Right ventricle myocardium inferior (tissue), 1 donor: ENCODE measurements at regions not wholly inside any gene's neighbourhood (a gene's known extent, or its start where the extent isn't known, plus 50 kb on each side); places are given as distances from the start of the nearest gene placed in this dataset.
"Not testable (repeated sequence)": the region's sequence is repeated elsewhere in the genome, so short reads cannot be mapped to it uniquely, and the experiment has no call there.

Source experiments
- ATAC-seq: fragments of 200-7000 bp; cut with Tn5 transposase; one replicate; pipeline ENCODE4 v1.9.1; 2020; ENCODE audit warnings: mild to moderate bottlenecking, moderate library complexity
- DNase-seq: peaks from one replicate; pipeline ENCODE4 v3.0.0; 2021; ENCODE audit errors: missing footprints
- intact Hi-C: fragments of 100-400 bp; cut with DNase I; formaldehyde crosslinking; loops from one replicate; pipeline ENCODE4 v1.11.0; 2022
- donor health status: DM: no; HTN: yes; CAD: no; lungs with severe emphysema.

- intact Hi-C loops, result no loop called here
- ATAC-seq (no peak), DNase-seq (no peak)
Observed at GRCh38 chr5:39774605-39775004, 349.8 kb upstream of the DAB2 start.

DNA sequence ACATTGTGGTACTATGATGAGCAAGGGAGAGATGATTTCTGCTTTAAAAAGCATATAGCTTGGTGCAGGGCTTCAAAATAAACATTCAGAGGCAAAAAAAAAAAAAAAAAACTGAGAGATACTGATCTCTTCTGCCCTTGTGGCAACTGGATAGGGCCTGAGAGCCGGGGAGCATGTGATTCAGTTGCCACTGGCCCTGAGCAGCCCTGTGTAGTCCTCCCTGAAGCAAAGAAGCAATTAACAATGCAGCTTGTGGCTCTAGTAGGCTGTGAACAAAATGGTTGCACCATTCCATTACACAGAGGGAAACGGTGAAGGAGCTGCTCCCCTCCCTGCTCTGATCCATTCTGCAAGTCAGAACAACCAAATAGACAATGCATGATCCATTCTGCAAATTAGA lies 347.5 kb upstream of the DAB2 start:
- intact Hi-C loops, result no loop called here
- ATAC-seq (no peak), DNase-seq (no peak)

DNA sequence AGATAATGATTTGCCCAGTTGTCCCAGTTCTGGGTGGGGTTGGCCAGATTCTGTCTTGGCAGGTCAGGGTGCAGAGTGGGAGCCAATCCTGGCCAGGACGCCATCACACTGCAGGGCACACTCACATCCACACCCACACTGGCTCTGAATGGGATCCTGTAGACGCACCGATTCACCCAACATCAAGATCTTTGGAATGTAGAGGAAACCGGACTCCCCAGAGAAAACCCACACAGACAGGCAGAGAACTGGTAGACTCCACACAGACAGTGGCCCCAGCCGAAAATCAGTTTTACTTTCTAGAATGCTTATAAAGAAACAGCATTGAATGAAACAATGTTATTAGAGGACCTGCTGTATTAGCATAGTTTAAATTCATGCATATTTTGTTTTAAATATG lies 343.1 kb upstream of the DAB2 start:
- no peak for DNase-seq
- intact Hi-C loops, result no loop called here

GRCh38 chr5:39765366-39765765 lies 340.6 kb upstream of the DAB2 start:
- intact Hi-C loops, result no loop called here
- DNase-seq, result no peak
- no peak for ATAC-seq

More for the DNA sequence above, 343.1 kb upstream of the DAB2 start:
- ATAC-seq, result no peak

- no peak for DNase-seq
- intact Hi-C loops, result no loop called here
- ATAC-seq, result no peak
Observed at GRCh38 chr5:39762761-39763160, 338.0 kb upstream of the DAB2 start.

- no peak for DNase-seq
- intact Hi-C loops, result no loop called here
- no peak for ATAC-seq
Observed at GRCh38 chr5:39761199-39761950, 336.6 kb upstream of the DAB2 start.

- intact Hi-C loops, result no loop called here
- DNase-seq, result peak; percentile 66
- peak; percentile 97 for ATAC-seq
Observed at GRCh38 chr5:39760385-39761198, 335.8 kb upstream of the DAB2 start.

DNA sequence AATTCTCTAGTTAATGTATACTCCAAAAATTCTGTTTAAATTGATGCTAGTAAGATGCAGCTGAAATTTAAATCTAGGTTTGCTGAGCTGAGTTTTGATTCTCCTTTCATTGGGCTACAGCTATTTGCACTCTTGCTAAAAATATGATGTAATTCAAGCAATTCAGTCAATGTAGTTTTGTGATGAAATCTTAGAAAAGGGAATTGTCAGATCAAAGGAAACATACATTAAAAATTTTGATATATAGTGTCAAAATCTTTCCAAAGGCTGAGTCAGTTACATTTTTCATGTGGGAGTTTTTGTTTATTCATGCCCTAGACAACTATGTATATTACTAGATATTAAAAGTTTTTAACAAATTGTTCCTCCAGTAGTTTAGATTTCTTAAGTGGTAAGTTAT lies 334.9 kb upstream of the DAB2 start:
- ATAC-seq (no peak), DNase-seq (no peak)
- intact Hi-C loops, result no loop called here

GRCh38 chr5:39758426-39758825 lies 333.6 kb upstream of the DAB2 start:
- intact Hi-C loops, result no loop called here

DNA sequence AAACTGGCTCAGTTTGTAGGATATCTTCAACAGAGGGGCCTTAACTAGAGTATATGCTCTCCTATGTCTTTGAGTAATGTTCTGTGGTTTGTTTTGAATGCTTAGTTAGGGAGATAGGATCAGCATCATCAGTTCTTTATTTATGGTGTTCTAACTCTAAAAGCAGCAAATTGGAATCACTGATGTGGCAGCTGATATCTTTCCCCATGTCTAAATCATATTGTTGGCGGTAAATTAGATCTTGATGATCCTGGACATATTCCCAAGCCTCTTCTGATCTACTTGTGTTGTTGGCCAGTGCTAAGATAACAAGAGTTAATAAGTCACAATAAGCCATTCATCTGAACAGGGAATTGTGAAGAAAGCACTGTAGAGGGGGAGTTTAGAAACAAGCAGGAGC lies 332.4 kb upstream of the DAB2 start:
- ATAC-seq, result no peak
- intact Hi-C loops, result no loop called here
- no peak for DNase-seq

More at GRCh38 chr5:39758426-39758825, 333.6 kb upstream of the DAB2 start:
- DNase-seq (no peak), ATAC-seq (no peak)

- intact Hi-C loops, result no loop called here
- no peak for DNase-seq
- no peak for ATAC-seq
Observed at GRCh38 chr5:39755986-39756385, 331.2 kb upstream of the DAB2 start.

GRCh38 chr5:39755452-39755851 lies 330.7 kb upstream of the DAB2 start:
- intact Hi-C loops, result no loop called here
- ATAC-seq, result no peak
- no peak for DNase-seq

GRCh38 chr5:39753747-39754146 lies 329.0 kb upstream of the DAB2 start:
- intact Hi-C loops, ATAC-seq, DNase-seq: not testable (repeated sequence)

DNA sequence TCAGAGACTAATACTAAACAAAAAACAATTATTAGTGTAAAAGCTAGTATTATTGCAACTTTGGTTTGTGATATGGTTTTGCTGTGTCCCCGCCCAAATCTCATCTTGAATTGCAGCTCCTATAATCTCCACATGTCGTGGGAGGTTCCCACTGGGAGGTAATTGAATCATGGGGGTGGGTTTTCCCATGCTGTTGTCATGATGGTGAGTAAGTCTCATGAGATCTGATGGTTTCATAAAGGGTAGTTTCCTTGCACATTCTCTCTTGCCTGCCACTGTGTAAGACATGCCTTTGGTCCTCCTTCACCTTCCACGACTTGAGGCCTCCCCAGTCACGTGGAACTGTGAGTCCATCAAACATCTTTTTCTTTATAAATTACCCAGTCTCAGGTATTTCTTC lies 325.9 kb upstream of the DAB2 start:
- ATAC-seq, result no peak
- intact Hi-C loops, result no loop called here
- DNase-seq, result no peak

DNA sequence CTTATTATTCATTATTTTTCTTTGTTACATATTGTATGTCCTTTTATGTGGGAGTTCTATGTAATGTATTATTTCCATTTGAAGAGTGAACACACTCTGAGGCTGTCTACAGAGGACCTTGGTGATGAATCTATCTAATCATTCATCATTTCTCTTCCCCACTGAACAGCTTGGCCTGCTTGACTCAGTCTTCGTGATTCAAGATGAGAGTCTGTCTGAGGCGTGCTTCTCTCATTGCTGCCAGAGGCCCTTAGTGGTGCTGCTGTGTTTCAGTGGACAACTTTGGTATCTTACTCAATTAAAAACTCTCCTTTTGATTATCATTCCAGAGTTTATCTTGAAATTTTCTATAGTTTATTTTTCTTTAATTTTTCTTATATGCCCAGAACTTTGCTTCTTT lies 318.1 kb upstream of the DAB2 start:
- ATAC-seq, result no peak
- intact Hi-C loops, result no loop called here
- DNase-seq, result no peak

GRCh38 chr5:39740404-39740803 lies 315.6 kb upstream of the DAB2 start:
- no peak for ATAC-seq
- intact Hi-C loops, result no loop called here
- no peak for DNase-seq

GRCh38 chr5:39732166-39732565 lies 307.4 kb upstream of the DAB2 start:
- intact Hi-C loops, result no loop called here
- no peak for DNase-seq
- no peak for ATAC-seq

GRCh38 chr5:39730699-39731098 lies 305.9 kb upstream of the DAB2 start:
- DNase-seq (no peak), ATAC-seq (no peak)
- intact Hi-C loops, result no loop called here

- DNase-seq (no peak), ATAC-seq (no peak)
- intact Hi-C loops, result no loop called here
Observed at GRCh38 chr5:39730006-39730405, 305.2 kb upstream of the DAB2 start.

GRCh38 chr5:39726467-39726866 lies 301.7 kb upstream of the DAB2 start:
- no peak for ATAC-seq
- no peak for DNase-seq
- intact Hi-C loops, result no loop called here
